ENCODE measurements at regions not wholly inside any gene's neighbourhood (a gene's known extent, or its start where the extent isn't known, plus 50 kb on each side); places are given as distances from the start of the nearest gene placed in this dataset.
A peak's percentile ranks its signal among the peaks of the same experiment; 100 is the strongest.
"Not testable (repeated sequence)": the region's sequence is repeated elsewhere in the genome, so short reads cannot be mapped to it uniquely, and the experiment has no call there.

DNA sequence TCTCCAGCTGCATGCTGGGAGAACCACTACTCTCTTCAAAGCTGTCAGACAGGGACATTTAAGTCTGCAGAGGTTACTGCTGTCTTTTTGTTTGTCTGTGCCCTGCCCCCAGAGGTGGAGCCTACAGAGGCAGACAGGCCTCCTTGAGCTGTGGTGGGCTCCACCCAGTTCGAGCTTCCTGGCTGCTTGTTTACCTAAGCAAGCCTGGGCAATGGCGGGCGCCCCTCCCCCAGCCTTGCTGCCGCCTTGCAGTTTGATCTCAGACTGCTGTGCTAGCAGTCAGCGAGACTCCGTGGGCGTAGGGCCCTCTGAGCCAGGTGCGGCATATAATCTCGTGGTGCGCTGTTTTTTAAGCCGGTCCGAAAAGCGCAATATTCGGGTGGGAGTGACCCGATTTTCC is 215.0 kb downstream of the STIM2 start:
- DNase-seq: not testable (repeated sequence)

DNA sequence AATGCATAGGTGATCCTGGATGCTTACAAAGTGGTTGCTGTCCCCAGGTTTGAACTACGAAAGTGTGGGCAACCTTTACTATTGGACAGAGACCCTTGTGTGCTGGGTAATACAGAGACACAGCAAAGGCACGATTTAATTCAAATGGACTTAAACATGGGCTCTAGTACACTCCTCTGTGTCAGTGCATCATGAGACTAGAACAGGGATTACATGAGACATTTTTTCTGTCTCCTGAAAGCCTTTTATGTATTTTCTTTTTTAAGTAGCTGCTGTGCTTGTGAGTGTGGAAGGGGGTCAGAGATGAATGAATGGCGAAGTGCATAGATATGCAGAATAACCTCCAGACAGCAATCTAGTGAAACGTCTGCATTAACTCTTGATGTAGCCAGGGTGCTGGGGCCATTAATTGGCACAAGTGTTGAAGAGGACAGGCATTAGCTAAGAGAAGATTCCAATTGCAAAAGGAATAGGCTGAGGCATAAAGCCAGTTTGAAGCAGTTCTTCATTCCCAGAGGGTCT is 218.4 kb downstream of the STIM2 start:
- DNase-seq: no peak

- DNase-seq: no peak
These were observed 221.3 kb downstream of the STIM2 start for GRCh38 chr4:27081675-27082586.

DNA sequence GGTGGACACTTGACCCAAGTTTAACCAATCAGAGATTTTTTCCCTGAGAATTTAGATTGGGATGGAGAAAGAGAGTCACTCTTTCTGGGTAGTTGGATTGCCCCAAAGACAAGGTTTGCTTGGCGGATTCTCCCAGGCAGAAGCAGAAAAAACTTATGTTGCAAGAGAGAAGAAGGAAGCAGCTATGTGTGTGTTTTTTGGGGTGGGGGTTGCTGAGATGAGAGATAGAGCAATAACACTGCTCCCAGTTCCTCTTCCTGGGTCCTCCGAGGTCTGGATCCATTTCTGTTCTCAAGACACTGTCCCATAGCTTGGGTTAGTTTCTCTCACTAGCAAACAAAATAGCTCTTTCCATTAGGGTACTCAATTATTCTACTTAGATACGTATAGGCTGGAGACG is 222.1 kb downstream of the STIM2 start:
- no peak for DNase-seq

DNA sequence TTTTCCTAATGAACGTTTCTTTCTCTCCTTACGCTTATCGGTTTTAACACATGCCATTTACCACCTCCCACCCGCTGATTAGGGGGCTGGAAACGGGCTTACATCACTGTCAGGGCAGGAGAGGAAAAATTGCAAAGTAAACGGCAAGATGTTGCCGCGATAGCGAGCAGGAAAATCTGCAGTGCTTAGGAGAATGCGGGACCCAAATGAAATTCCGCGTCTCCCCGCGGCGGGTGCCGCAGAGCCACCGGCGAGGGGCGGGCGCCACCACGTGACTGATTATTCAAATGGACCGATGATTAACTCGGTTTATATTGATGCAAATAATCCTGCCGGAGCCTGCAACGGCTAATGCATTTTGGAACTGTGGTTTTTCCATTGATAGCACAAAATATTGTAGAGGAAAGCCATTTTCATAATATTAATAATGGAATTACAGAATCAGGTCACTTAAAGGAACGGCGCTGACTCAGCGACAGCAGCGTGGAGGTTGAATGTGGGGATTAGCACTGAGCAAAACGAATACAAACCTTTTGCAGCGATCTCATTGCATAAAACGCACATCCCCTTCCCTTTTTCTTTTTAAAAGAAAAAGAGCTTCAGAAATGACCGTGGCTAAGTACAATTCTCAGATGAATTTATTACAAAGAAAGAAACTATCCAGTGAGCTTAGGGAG is 224.2 kb downstream of the STIM2 start:
- peak; percentile 8 for DNase-seq

- DNase-seq: no peak
These were observed 224.8 kb downstream of the STIM2 start for GRCh38 chr4:27085396-27085795.

- no peak for DNase-seq
These were observed 226.8 kb downstream of the STIM2 start for GRCh38 chr4:27087306-27088045.

GRCh38 chr4:27088491-27088890 is 227.8 kb downstream of the STIM2 start:
- DNase-seq: no peak

- no peak for DNase-seq
These were observed 228.5 kb downstream of the STIM2 start for GRCh38 chr4:27089186-27089585.

GRCh38 chr4:27090406-27090805 is 229.8 kb downstream of the STIM2 start:
- DNase-seq: no peak

DNA sequence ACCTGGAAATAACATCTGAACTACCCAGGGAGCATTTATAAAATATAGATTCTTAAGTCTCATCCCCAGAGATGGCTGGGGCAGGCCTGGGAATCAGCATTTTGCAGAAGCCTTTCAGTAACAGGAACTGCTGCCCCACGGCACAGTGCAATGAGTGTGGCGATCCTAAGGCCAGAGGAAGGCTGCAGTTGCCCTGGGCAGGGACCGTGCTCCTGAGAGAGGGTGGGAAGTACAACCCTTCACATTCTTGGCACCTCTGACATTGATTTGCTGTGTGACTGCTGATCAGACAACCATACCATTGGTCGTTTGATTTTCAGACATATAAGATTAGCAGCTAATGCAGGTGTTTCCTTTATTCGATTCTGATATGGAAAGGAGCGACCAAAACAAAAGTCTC is 233.6 kb downstream of the STIM2 start:
- no peak for DNase-seq

DNA sequence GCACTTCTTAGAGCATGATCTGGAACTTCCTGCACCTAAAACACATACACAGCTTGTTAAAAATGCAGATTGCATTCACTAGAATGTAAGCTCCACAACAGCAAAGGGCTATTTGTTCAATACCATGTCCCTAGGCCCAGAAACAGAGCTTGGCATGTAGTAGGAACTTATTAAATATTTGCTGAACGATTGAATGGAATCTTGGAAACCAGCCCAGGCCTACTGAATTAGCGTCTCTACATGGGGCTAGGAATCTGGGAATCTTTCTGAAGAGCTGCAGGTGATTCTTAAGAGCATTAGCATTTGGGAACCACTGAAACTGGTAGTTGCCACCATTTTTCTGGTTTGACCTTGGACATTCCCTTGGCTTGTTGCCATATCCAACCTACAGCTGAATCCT is 234.1 kb downstream of the STIM2 start:
- DNase-seq: no peak

DNA sequence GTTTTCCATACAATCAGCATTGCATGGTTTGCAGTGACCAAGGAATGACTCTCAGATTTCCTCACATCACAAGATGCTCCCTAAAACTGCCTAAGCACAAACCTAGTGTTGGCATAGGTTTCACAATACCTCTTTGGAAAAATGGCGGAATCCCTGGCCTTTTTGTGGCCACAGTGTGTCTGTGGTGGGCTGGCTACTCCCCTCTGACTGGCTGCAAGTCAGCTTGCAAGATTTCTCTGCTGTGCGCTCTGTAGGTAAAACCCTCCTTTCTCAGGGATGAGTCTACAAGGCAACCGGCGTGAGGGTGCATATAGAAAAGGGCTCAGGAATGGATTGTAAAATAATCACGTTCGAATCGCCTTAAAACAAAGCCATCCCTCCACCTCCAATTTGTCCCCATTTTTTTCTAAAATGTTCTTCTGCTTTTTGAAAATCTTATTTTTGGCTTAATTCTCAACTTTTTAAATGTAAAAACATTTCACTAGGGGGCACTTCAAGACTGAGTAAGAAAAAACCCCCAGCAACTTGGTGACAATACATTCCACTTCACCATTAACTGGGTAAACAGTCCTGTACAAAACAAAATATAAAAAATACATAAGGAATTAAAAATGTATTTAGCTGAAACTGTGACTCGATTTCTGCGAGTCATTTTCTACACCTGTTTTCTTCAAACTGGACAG is 235.6 kb downstream of the STIM2 start:
- no peak for DNase-seq

- no peak for DNase-seq
These were observed 237.4 kb downstream of the STIM2 start for GRCh38 chr4:27098034-27098433.

- DNase-seq: no peak
These were observed 240.1 kb downstream of the STIM2 start for GRCh38 chr4:27100713-27101112.

- DNase-seq: no peak
These were observed 240.5 kb downstream of the STIM2 start for GRCh38 chr4:27101126-27101525.

- no peak for DNase-seq
These were observed 240.9 kb downstream of the STIM2 start for GRCh38 chr4:27101561-27101960.

DNA sequence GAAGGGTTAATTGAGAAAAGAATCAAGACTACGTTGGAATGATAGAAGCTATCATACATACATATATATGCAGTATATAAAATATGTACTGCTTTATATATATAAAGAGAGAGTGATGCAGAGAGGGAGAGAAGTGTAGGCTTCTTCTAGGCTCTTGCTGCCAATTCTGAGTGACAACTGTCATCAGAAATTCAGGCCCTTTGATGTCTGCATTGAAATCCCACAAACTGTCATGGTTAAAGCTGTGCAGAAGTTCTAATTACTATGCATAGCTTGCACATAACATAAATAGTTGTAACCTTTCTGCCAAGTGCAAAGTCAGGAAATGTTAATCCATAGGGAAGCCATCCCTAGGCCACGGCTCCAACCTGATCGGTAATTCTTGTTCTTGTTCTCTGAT is 251.0 kb downstream of the STIM2 start:
- DNase-seq: no peak

DNA sequence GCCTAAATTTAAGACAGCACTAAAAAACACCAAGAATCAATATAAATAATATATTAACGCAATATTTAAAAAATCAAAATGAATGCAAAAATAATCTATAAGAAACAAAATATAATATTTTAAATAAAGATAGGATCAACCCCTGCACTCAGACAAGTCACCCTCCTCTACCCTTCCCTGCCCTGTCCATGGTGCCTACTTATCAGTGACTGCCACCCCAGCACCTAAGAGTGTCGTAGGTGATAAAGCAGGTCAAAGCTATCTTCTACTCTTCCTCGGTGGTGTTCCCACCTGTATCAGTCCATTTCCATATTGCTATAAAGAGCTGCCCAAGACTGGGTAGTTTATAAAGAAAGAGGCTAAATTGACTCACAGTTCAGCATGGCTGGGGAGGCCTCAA is 251.9 kb downstream of the STIM2 start:
- no peak for DNase-seq

DNA sequence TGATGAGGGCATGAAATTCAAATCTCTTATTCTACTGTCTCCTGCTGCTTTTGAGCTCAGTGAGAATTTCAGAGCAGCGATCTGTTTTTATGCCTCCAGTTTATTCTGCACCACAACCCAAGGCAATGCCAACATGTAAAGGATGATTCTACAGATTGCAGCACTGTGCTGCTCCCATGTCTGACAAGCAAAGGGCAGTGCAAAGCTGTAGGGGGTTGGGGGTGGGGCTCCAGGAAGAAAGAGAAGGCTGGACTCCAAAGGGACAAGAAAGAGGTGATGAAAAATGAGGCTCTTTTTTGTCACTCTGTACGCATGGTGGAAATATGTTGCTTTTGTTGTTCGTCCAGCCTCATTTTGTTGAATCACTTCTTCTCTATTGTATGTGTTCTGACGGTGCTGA is 254.6 kb downstream of the STIM2 start:
- no peak for DNase-seq

- DNase-seq: no peak
These were observed 256.8 kb downstream of the STIM2 start for GRCh38 chr4:27117453-27117852.

DNA sequence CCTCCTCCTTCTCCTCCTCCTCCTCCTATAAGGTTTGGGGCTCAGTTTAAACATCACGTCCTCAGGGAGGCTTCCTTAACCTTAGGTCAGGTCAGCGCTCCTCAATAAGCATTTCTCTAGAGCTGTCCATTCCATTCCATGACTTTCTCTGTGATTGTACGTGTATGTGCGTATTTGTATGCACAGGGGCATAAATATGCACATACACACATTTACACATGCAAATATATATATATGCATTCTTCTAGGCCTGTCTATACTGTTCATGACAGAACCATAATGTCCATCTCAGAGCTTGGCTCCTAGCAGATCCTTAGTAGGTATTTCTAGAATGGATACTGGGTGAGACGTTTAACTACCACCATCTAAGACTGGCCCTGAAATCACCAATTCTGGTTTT is 258.6 kb downstream of the STIM2 start:
- no peak for DNase-seq

- DNase-seq: no peak
These were observed 261.2 kb downstream of the STIM2 start for GRCh38 chr4:27121830-27122229.
